H1 (cell line): ENCODE measurements at regions not wholly inside any gene's neighbourhood (a gene's known extent, or its start where the extent isn't known, plus 50 kb on each side); places are given as distances from the start of the nearest gene placed in this dataset.

ENCODE experiments used
- GABPA ChIP-seq: IDR thresholded peaks from 2 replicates; pipeline ENCODE4 v1.6.1; 2011; ENCODE audit warnings: mild to moderate bottlenecking, low read length, moderate library complexity, borderline replicate concordance; ENCODE audit not compliant: insufficient read depth
- JUND ChIP-seq: IDR thresholded peaks from 2 replicates; pipeline ENCODE4 v1.6.1; 2011; ENCODE audit warnings: mild to moderate bottlenecking, improper control_type of control experiment, low read length
- POLR2AphosphoS5 ChIP-seq: IDR thresholded peaks from 2 replicates; pipeline ENCODE4 v1.6.1; 2011; ENCODE audit warnings: low read depth, low read length
- SIN3A ChIP-seq, 2 experiments: IDR thresholded peaks in 1 of 2; conservative IDR thresholded peaks in 1 of 2; 2 replicates each; pipeline ENCODE4 v1.6.1; 2011 to 2012; ENCODE audit warnings: low read length in 2 of 2, improper control_type of control experiment in 1 of 2, low read depth in 1 of 2, mild to moderate bottlenecking in 1 of 2
- SP1 ChIP-seq: IDR thresholded peaks from 2 replicates; pipeline ENCODE4 v1.6.1; 2011; ENCODE audit warnings: low read depth, low read length
- SP2 ChIP-seq: IDR thresholded peaks from 2 replicates; pipeline ENCODE4 v1.6.1; 2012; ENCODE audit warnings: mild to moderate bottlenecking, low read length, inconsistent platforms
- SUZ12 ChIP-seq: fragments of 200-600 bp; sonication (generic); IDR thresholded peaks from 2 replicates; pipeline ENCODE4 v1.6.1; 2012; ENCODE audit warnings: mild to moderate bottlenecking, inconsistent platforms, low read length, moderate library complexity, mixed read lengths
- YY1 ChIP-seq: IDR thresholded peaks from 2 replicates; pipeline ENCODE4 v1.6.1; 2011; ENCODE audit warnings: low read depth, mild to moderate bottlenecking, low read length
- TF ChIP-seq, protein P1 (sequence below), 3 experiments: IDR thresholded peaks; 1 replicate in 2 of 3; 2 replicates in 1 of 3; pipeline versions ENCODE4 v1.5.1 to v1.6.1; 2011; ENCODE audit warnings: low read length in 3 of 3, mild to moderate bottlenecking in 3 of 3, inconsistent platforms in 2 of 3, low read depth in 1 of 3, moderate library complexity in 1 of 3; ENCODE audit not compliant: insufficient read depth in 1 of 3; ENCODE audit errors: control extremely low read depth in 1 of 3

DNA sequence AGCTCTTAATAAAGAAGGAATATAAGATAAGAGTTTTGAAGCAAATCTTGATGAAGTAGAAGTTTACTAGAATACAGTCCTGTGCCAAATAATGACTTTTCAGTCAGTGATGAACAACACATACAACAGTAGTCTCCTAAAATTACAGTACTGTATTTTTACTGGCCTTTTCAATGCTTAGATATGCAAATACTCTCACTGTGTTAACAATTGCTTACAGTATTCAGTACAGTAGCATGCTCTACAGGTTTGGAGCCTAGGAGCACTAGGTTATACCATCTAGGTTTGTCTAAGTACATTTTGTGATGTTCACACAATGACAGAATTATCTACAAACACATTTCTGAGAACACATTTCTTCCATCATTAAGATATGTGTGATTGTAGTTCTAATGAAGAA, 316.7 kb upstream of the KLHL1 start:
- TF ChIP-seq, protein P1, sequence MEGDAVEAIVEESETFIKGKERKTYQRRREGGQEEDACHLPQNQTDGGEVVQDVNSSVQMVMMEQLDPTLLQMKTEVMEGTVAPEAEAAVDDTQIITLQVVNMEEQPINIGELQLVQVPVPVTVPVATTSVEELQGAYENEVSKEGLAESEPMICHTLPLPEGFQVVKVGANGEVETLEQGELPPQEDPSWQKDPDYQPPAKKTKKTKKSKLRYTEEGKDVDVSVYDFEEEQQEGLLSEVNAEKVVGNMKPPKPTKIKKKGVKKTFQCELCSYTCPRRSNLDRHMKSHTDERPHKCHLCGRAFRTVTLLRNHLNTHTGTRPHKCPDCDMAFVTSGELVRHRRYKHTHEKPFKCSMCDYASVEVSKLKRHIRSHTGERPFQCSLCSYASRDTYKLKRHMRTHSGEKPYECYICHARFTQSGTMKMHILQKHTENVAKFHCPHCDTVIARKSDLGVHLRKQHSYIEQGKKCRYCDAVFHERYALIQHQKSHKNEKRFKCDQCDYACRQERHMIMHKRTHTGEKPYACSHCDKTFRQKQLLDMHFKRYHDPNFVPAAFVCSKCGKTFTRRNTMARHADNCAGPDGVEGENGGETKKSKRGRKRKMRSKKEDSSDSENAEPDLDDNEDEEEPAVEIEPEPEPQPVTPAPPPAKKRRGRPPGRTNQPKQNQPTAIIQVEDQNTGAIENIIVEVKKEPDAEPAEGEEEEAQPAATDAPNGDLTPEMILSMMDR (IDR thresholded peaks at IDR 0.05; ENCODE audit: control extremely low read depth in 1 of 3, insufficient read depth in 1 of 3, low read depth in 1 of 3, low read length in 3 of 3): no peak
- no peak for TF ChIP-seq YY1
- TF ChIP-seq POLR2AphosphoS5: no peak
- no peak for TF ChIP-seq JUND
- no peak for TF ChIP-seq SIN3A (conservative IDR thresholded peaks at IDR 0.05 in 1 of 2, IDR thresholded peaks at IDR 0.05 in 1 of 2; ENCODE audit: low read depth in 1 of 2, low read length in 2 of 2)
- no peak for TF ChIP-seq SP2
- TF ChIP-seq SUZ12: no peak
- no peak for TF ChIP-seq SP1
- no peak for TF ChIP-seq GABPA
